SK-N-SH treated with all-trans-retinoic acid at 6 μM for 48 hours (cell line): ENCODE measurements at regions not wholly inside any gene's neighbourhood (a gene's known extent, or its start where the extent isn't known, plus 50 kb on each side); places are given as distances from the start of the nearest gene placed in this dataset.

Experiments
- ATAC-seq: fragments of 200-7000 bp; cut with Tn5 transposase; 3 replicates; pipeline ENCODE4 v1.9.1; 2020; ENCODE audit warnings: mild to moderate bottlenecking, moderate library complexity
- ARNTL ChIP-seq: fragments of 450-650 bp; formaldehyde crosslinking; IDR thresholded peaks from 2 replicates; pipeline ENCODE4 v1.5.0; 2020; ENCODE audit warnings: low read depth, mild to moderate bottlenecking, moderate library complexity, borderline replicate concordance
- BACH2 ChIP-seq: fragments of 250-450 bp; sonication (Bioruptor Pico); IDR thresholded peaks from 2 replicates; pipeline ENCODE4 v1.9.0; 2021; ENCODE audit warnings: mild to moderate bottlenecking, borderline replicate concordance
- CREB5 ChIP-seq: fragments of 250-450 bp; sonication (Bioruptor Pico); IDR thresholded peaks from 2 replicates; pipeline ENCODE4 v1.5.1; 2020; ENCODE audit warnings: low read depth, mild to moderate bottlenecking, moderate library complexity
- CSDC2 ChIP-seq: fragments of 250-450 bp; sonication (Bioruptor Pico); IDR thresholded peaks from 2 replicates; pipeline ENCODE4 v1.5.0; 2020; ENCODE audit warnings: mild to moderate bottlenecking, moderate library complexity
- ESRRG ChIP-seq: fragments of 250-450 bp; sonication (Bioruptor Pico); IDR thresholded peaks from 2 replicates; pipeline ENCODE4 v1.6.1; 2021; ENCODE audit warnings: mild to moderate bottlenecking
- GLIS3 ChIP-seq: fragments of 250-450 bp; sonication (Bioruptor Pico); IDR thresholded peaks from 2 replicates; pipeline ENCODE4 v1.5.0; 2020; ENCODE audit warnings: mild to moderate bottlenecking, moderate library complexity
- ISL1 ChIP-seq: fragments of 250-450 bp; sonication (Bioruptor Pico); IDR thresholded peaks from 2 replicates; pipeline ENCODE4 v2.1.2; 2022; ENCODE audit warnings: mild to moderate bottlenecking, moderate library complexity
- OSR1 ChIP-seq: fragments of 250-450 bp; sonication (Bioruptor Pico); IDR thresholded peaks from 2 replicates; pipeline ENCODE4 v1.8.0; 2022; ENCODE audit warnings: moderate library complexity, mild to moderate bottlenecking, inconsistent platforms
- PATZ1 ChIP-seq: fragments of 250-450 bp; sonication (Bioruptor Pico); IDR thresholded peaks from 2 replicates; pipeline ENCODE4 v1.8.0; 2020; ENCODE audit warnings: mild to moderate bottlenecking, moderate library complexity, borderline replicate concordance
- POU6F1 ChIP-seq: fragments of 250-450 bp; sonication (Bioruptor Pico); IDR thresholded peaks from 2 replicates; pipeline ENCODE4 v1.8.0; 2021; ENCODE audit warnings: low read depth, mild to moderate bottlenecking, moderate library complexity, borderline replicate concordance
- SNAI2 ChIP-seq: fragments of 250-450 bp; sonication (Bioruptor Pico); IDR thresholded peaks from 2 replicates; pipeline ENCODE4 v1.5.0; 2020; ENCODE audit warnings: mild to moderate bottlenecking, moderate library complexity
- TCF4 ChIP-seq: fragments of 250-450 bp; sonication (Bioruptor Pico); IDR thresholded peaks from 2 replicates; pipeline ENCODE4 v1.8.0; 2021; ENCODE audit warnings: mild to moderate bottlenecking, moderate library complexity, borderline replicate concordance
- TOX ChIP-seq: fragments of 250-450 bp; sonication (Bioruptor Pico); IDR thresholded peaks from 2 replicates; pipeline ENCODE4 v1.8.0; 2021; ENCODE audit warnings: mild to moderate bottlenecking, moderate library complexity, borderline replicate concordance
- ZC3H10 ChIP-seq: fragments of 250-450 bp; sonication (Bioruptor Pico); IDR thresholded peaks from 2 replicates; pipeline ENCODE4 v1.5.1; 2021; ENCODE audit warnings: mild to moderate bottlenecking, moderate library complexity
- ZFP3 ChIP-seq: fragments of 250-450 bp; sonication (Bioruptor Pico); IDR thresholded peaks from 2 replicates; pipeline ENCODE4 v1.5.0; 2020; ENCODE audit warnings: mild to moderate bottlenecking, moderate library complexity
- ZFP30 ChIP-seq: fragments of 450-650 bp; formaldehyde crosslinking; IDR thresholded peaks from 2 replicates; pipeline ENCODE4 v1.5.0; 2022; ENCODE audit warnings: mild to moderate bottlenecking, moderate library complexity
- ZNF565 ChIP-seq: fragments of 450-650 bp; formaldehyde crosslinking; conservative IDR thresholded peaks from 2 replicates; pipeline ENCODE4 v1.5.0; 2020; ENCODE audit warnings: low read depth, mild to moderate bottlenecking, moderate library complexity
- ZNF70 ChIP-seq: fragments of 450-650 bp; formaldehyde crosslinking; IDR thresholded peaks from 2 replicates; pipeline ENCODE4 v1.5.0; 2020; ENCODE audit warnings: mild to moderate bottlenecking, moderate library complexity
- ZNF8 ChIP-seq: fragments of 450-650 bp; formaldehyde crosslinking; IDR thresholded peaks from 2 replicates; pipeline ENCODE4 v1.5.0; 2020; ENCODE audit warnings: mild to moderate bottlenecking, moderate library complexity
- TF ChIP-seq, protein P1 (sequence below): fragments of 250-450 bp; sonication (Bioruptor Pico); IDR thresholded peaks from 2 replicates; pipeline ENCODE4 v1.5.0; 2020; ENCODE audit warnings: mild to moderate bottlenecking, moderate library complexity
- TF ChIP-seq, protein P2 (sequence below): fragments of 250-450 bp; sonication (Bioruptor Pico); IDR thresholded peaks from 2 replicates; pipeline ENCODE4 v1.5.1; 2021; ENCODE audit warnings: mild to moderate bottlenecking, moderate library complexity

- TF ChIP-seq, protein P1, sequence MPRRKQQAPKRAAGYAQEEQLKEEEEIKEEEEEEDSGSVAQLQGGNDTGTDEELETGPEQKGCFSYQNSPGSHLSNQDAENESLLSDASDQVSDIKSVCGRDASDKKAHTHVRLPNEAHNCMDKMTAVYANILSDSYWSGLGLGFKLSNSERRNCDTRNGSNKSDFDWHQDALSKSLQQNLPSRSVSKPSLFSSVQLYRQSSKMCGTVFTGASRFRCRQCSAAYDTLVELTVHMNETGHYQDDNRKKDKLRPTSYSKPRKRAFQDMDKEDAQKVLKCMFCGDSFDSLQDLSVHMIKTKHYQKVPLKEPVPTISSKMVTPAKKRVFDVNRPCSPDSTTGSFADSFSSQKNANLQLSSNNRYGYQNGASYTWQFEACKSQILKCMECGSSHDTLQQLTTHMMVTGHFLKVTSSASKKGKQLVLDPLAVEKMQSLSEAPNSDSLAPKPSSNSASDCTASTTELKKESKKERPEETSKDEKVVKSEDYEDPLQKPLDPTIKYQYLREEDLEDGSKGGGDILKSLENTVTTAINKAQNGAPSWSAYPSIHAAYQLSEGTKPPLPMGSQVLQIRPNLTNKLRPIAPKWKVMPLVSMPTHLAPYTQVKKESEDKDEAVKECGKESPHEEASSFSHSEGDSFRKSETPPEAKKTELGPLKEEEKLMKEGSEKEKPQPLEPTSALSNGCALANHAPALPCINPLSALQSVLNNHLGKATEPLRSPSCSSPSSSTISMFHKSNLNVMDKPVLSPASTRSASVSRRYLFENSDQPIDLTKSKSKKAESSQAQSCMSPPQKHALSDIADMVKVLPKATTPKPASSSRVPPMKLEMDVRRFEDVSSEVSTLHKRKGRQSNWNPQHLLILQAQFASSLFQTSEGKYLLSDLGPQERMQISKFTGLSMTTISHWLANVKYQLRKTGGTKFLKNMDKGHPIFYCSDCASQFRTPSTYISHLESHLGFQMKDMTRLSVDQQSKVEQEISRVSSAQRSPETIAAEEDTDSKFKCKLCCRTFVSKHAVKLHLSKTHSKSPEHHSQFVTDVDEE (CRISPR knock-in tag): no peak
- TF ChIP-seq, protein P2, sequence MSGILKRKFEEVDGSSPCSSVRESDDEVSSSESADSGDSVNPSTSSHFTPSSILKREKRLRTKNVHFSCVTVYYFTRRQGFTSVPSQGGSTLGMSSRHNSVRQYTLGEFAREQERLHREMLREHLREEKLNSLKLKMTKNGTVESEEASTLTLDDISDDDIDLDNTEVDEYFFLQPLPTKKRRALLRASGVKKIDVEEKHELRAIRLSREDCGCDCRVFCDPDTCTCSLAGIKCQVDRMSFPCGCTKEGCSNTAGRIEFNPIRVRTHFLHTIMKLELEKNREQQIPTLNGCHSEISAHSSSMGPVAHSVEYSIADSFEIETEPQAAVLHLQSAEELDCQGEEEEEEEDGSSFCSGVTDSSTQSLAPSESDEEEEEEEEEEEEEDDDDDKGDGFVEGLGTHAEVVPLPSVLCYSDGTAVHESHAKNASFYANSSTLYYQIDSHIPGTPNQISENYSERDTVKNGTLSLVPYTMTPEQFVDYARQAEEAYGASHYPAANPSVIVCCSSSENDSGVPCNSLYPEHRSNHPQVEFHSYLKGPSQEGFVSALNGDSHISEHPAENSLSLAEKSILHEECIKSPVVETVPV (CRISPR knock-in tag): no peak
- TF ChIP-seq ESRRG (CRISPR knock-in tag) (no peak), OSR1 (CRISPR knock-in tag) (no peak), POU6F1 (CRISPR knock-in tag) (no peak), ZNF565 (CRISPR knock-in tag) (no peak), PATZ1 (CRISPR knock-in tag) (no peak), BACH2 (no peak), ZFP30 (CRISPR knock-in tag) (no peak), ZNF70 (no peak), ARNTL (CRISPR knock-in tag) (no peak)
- no peak for ATAC-seq
Measured at GRCh38 chr5:114830114-114830513, 339.6 kb downstream of the TRIM36 start.

GRCh38 chr5:114822863-114823262, 346.8 kb downstream of the TRIM36 start:
- no peak for ATAC-seq
- TF ChIP-seq, protein P2 (CRISPR knock-in tag): no peak
- TF ChIP-seq ISL1 (CRISPR knock-in tag): no peak
- no peak for TF ChIP-seq GLIS3 (CRISPR knock-in tag)
- no peak for TF ChIP-seq ZNF565 (CRISPR knock-in tag)
- no peak for TF ChIP-seq ZFP30 (CRISPR knock-in tag)
- TF ChIP-seq TOX (CRISPR knock-in tag): no peak
- TF ChIP-seq TCF4 (CRISPR knock-in tag): no peak
- TF ChIP-seq CREB5: no peak
- no peak for TF ChIP-seq ZNF8 (CRISPR knock-in tag)
- no peak for TF ChIP-seq ZFP3 (CRISPR knock-in tag)

GRCh38 chr5:114822436-114822835, 347.3 kb downstream of the TRIM36 start:
- no peak for ATAC-seq
- TF ChIP-seq ISL1 (CRISPR knock-in tag) (no peak), BACH2 (no peak), SNAI2 (CRISPR knock-in tag) (no peak), CSDC2 (CRISPR knock-in tag) (no peak), TCF4 (CRISPR knock-in tag) (no peak), GLIS3 (CRISPR knock-in tag) (no peak), ZFP3 (CRISPR knock-in tag) (no peak), TOX (CRISPR knock-in tag) (no peak), ZNF8 (CRISPR knock-in tag) (no peak), ZC3H10 (CRISPR knock-in tag) (no peak), POU6F1 (CRISPR knock-in tag) (no peak), ARNTL (CRISPR knock-in tag) (no peak)
- TF ChIP-seq, protein P1 (CRISPR knock-in tag): no peak
